ENCODE measurements at regions not wholly inside any gene's neighbourhood (a gene's known extent, or its start where the extent isn't known, plus 50 kb on each side); places are given as distances from the start of the nearest gene placed in this dataset.

- no peaks in the 10 kb centered on the region for H3K36me3 ChIP-seq (ENCODE audit: insufficient read depth, low read length)
- peaks cover 3% of the 10 kb centered on the region for H3K4me1 ChIP-seq (ENCODE audit: insufficient read depth, low read length, severe bottlenecking)
- H3K4me3 ChIP-seq (ENCODE audit: low read depth, low read length, poor library complexity, severe bottlenecking), result no peak overlapping the region
- H3K27ac ChIP-seq (ENCODE audit: low read depth, low read length, poor library complexity, severe bottlenecking), result no peak overlapping the region
- no peaks in the 10 kb centered on the region for H3K9me2 ChIP-seq (ENCODE audit: low read depth, low read length)
- H3K27me3 ChIP-seq (ENCODE audit: insufficient read depth, low read length), result no peaks in the 10 kb centered on the region
- H3K4me2 ChIP-seq (ENCODE audit: low read length), result no peak overlapping the region
- H3K9ac ChIP-seq (ENCODE audit: low read length), result no peak overlapping the region
- no peaks in the 10 kb centered on the region for H3K79me2 ChIP-seq (ENCODE audit: insufficient read depth, low read length)
- no peaks in the 10 kb centered on the region for H3K9me3 ChIP-seq (ENCODE audit: low read length)
- H3F3A ChIP-seq (ENCODE audit: insufficient read depth, low read length), result no peaks in the 10 kb centered on the region
- H4K20me1 ChIP-seq (ENCODE audit: insufficient read depth, low read length), result no peaks in the 10 kb centered on the region
- TF ChIP-seq CTCF (IDR thresholded peaks at IDR 0.05; ENCODE audit: low read length), result no peak
- no peak for TF ChIP-seq EZH2 (IDR thresholded peaks at IDR 0.05; ENCODE audit: borderline replicate concordance, low read length)
- H2AFZ ChIP-seq (ENCODE audit: low read length), result no peak overlapping the region
These were observed 281.2 kb downstream of the TLE3 start for GRCh38 chr15:69816522-69816921.

GRCh38 chr15:69818529-69818928 is 279.2 kb downstream of the TLE3 start:
- Histone ChIP-seq H4K20me1 (ENCODE audit: insufficient read depth, low read length) (no peaks in the 10 kb centered on the region), H3K4me3 (ENCODE audit: low read depth, low read length, poor library complexity, severe bottlenecking) (no peak overlapping the region), H3K79me2 (ENCODE audit: insufficient read depth, low read length) (no peaks in the 10 kb centered on the region), H3K27me3 (ENCODE audit: insufficient read depth, low read length) (no peaks in the 10 kb centered on the region), H3K4me2 (ENCODE audit: low read length) (no peak overlapping the region), H2AFZ (ENCODE audit: low read length) (no peak overlapping the region), H3K9me2 (ENCODE audit: low read depth, low read length) (no peaks in the 10 kb centered on the region), H3K9me3 (ENCODE audit: low read length) (no peaks in the 10 kb centered on the region), H3K4me1 (ENCODE audit: insufficient read depth, low read length, severe bottlenecking) (peaks cover 10% of the 10 kb centered on the region), H3K27ac (ENCODE audit: low read depth, low read length, poor library complexity, severe bottlenecking) (no peak overlapping the region), H3K9ac (ENCODE audit: low read length) (no peak overlapping the region), H3K36me3 (ENCODE audit: insufficient read depth, low read length) (no peaks in the 10 kb centered on the region), H3F3A (ENCODE audit: insufficient read depth, low read length) (no peaks in the 10 kb centered on the region)
- TF ChIP-seq EZH2 (IDR thresholded peaks at IDR 0.05; ENCODE audit: borderline replicate concordance, low read length) (no peak), CTCF (IDR thresholded peaks at IDR 0.05; ENCODE audit: low read length) (no peak)

- H3K9me2 ChIP-seq (ENCODE audit: low read depth, low read length), result no peaks in the 10 kb centered on the region
- H3K27ac ChIP-seq (ENCODE audit: low read depth, low read length, poor library complexity, severe bottlenecking), result no peak overlapping the region
- no peaks in the 10 kb centered on the region for H3K36me3 ChIP-seq (ENCODE audit: insufficient read depth, low read length)
- no peak overlapping the region for H3K4me3 ChIP-seq (ENCODE audit: low read depth, low read length, poor library complexity, severe bottlenecking)
- H2AFZ ChIP-seq (ENCODE audit: low read length), result no peak overlapping the region
- H3F3A ChIP-seq (ENCODE audit: insufficient read depth, low read length), result no peaks in the 10 kb centered on the region
- no peaks in the 10 kb centered on the region for H4K20me1 ChIP-seq (ENCODE audit: insufficient read depth, low read length)
- H3K79me2 ChIP-seq (ENCODE audit: insufficient read depth, low read length), result no peaks in the 10 kb centered on the region
- no peak overlapping the region for H3K4me2 ChIP-seq (ENCODE audit: low read length)
- H3K27me3 ChIP-seq (ENCODE audit: insufficient read depth, low read length), result no peaks in the 10 kb centered on the region
- peaks cover 10% of the 10 kb centered on the region for H3K4me1 ChIP-seq (ENCODE audit: insufficient read depth, low read length, severe bottlenecking)
- no peak overlapping the region for H3K9ac ChIP-seq (ENCODE audit: low read length)
- H3K9me3 ChIP-seq (ENCODE audit: low read length), result no peaks in the 10 kb centered on the region
- TF ChIP-seq EZH2 (IDR thresholded peaks at IDR 0.05; ENCODE audit: borderline replicate concordance, low read length) (no peak), CTCF (IDR thresholded peaks at IDR 0.05; ENCODE audit: low read length) (no peak)
These were observed 278.3 kb downstream of the TLE3 start for GRCh38 chr15:69819371-69819770.
